OCI-LY1 (cell line): ENCODE measurements at regions not wholly inside any gene's neighbourhood (a gene's known extent, or its start where the extent isn't known, plus 50 kb on each side); places are given as distances from the start of the nearest gene placed in this dataset.

Experiments
- H2AFZ ChIP-seq: fragments of 200-600 bp; sonication (generic), shearing (Covaris generic); 2 replicates; pipeline ENCODE4 v1.6.0; 2014; ENCODE audit warnings: antibody characterized with exemption, mild to moderate bottlenecking, low read length
- H3F3A ChIP-seq: fragments of 200-600 bp; sonication (generic), shearing (Covaris generic); 2 replicates; pipeline ENCODE4 v1.6.0; 2014; ENCODE audit warnings: mild to moderate bottlenecking, antibody characterized with exemption, low read length, moderate library complexity; ENCODE audit not compliant: insufficient read depth
- H3K27ac ChIP-seq: fragments of 200-600 bp; sonication (generic); 2 replicates; pipeline ENCODE4 v1.5.1; 2014; ENCODE audit warnings: low read length, mixed run types, mild to moderate bottlenecking, low read depth; ENCODE audit not compliant: poor library complexity, severe bottlenecking
- H3K27me3 ChIP-seq: fragments of 200-600 bp; sonication (generic); 2 replicates; pipeline ENCODE4 v1.6.0; 2014; ENCODE audit warnings: antibody characterized with exemption, mild to moderate bottlenecking, low read length, moderate library complexity; ENCODE audit not compliant: insufficient read depth
- H3K36me3 ChIP-seq: fragments of 200-600 bp; sonication (generic); 2 replicates; pipeline ENCODE4 v1.6.1; 2014; ENCODE audit warnings: mild to moderate bottlenecking, antibody characterized with exemption, low read length, moderate library complexity, mixed read lengths; ENCODE audit not compliant: insufficient read depth
- H3K4me1 ChIP-seq: fragments of 200-600 bp; sonication (generic); 2 replicates; pipeline ENCODE4 v1.5.1; 2014; ENCODE audit warnings: mild to moderate bottlenecking, low read length, moderate library complexity; ENCODE audit not compliant: insufficient read depth, severe bottlenecking
- H3K4me2 ChIP-seq: fragments of 200-600 bp; sonication (generic), shearing (Covaris generic); 2 replicates; pipeline ENCODE4 v1.6.1; 2014; ENCODE audit warnings: low read length
- H3K4me3 ChIP-seq: fragments of 200-600 bp; sonication (generic); 2 replicates; pipeline ENCODE4 v1.5.1; 2014; ENCODE audit warnings: low read length, low read depth, mild to moderate bottlenecking, mixed read lengths; ENCODE audit not compliant: poor library complexity, severe bottlenecking
- H3K79me2 ChIP-seq: fragments of 200-600 bp; shearing (Covaris generic); 2 replicates; pipeline ENCODE4 v1.6.1; 2016; ENCODE audit warnings: mixed run types, low read length, mixed read lengths; ENCODE audit not compliant: insufficient read depth
- H3K9ac ChIP-seq: fragments of 200-600 bp; sonication (generic), shearing (Covaris generic); 2 replicates; pipeline ENCODE4 v1.6.1; 2014; ENCODE audit warnings: mild to moderate bottlenecking, low read length, mixed read lengths
- H3K9me2 ChIP-seq: fragments of 200-600 bp; sonication (generic), shearing (Covaris generic); 2 replicates; pipeline ENCODE4 v1.6.1; 2014; ENCODE audit warnings: low read depth, mild to moderate bottlenecking, low read length, mixed read lengths
- H3K9me3 ChIP-seq: fragments of 200-600 bp; shearing (Covaris generic); 2 replicates; pipeline ENCODE4 v1.6.1; 2014; ENCODE audit warnings: low read length, mixed read lengths
- H4K20me1 ChIP-seq: fragments of 200-600 bp; sonication (generic), shearing (Covaris generic); 2 replicates; pipeline ENCODE4 v1.6.0; 2016; ENCODE audit warnings: mild to moderate bottlenecking, low read length; ENCODE audit not compliant: insufficient read depth
- EZH2 ChIP-seq: fragments of 200-600 bp; sonication (generic), shearing (Covaris generic); IDR thresholded peaks from 2 replicates; pipeline ENCODE4 v1.8.0; 2017; ENCODE audit warnings: borderline replicate concordance, mixed run types, mild to moderate bottlenecking, antibody characterized with exemption, low read length, moderate library complexity, mixed read lengths
- TF ChIP-seq, protein P1 (sequence below): fragments of 200-600 bp; sonication (generic), shearing (Covaris generic); IDR thresholded peaks from 2 replicates; pipeline ENCODE4 v1.5.1; 2017; ENCODE audit warnings: mild to moderate bottlenecking, antibody characterized with exemption, low read length, moderate library complexity, mixed read lengths

DNA sequence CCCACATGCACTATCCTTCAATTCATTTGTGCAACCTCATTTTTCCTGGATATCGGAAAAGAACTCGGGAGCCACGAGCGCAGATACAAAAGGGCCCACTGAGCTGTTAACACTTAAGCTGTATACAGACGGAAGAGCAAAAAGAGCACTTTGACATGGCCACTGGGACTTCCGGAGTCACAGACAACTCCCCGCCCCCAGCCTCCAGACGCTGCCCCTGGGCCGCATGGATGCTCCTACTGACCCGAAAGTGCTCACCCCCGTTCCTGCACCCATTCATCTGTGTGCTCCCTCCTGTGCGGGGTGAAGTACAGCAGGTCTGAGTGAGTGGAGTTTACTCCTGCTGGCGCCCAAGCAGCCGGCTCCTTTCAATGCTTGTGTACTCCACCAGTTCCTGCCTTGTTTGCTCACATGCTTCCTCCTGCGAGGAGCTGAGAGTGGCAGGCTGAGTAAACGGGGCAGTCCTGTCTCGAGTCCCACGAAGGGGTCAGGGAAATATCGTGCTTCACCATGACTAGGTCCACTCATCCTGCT is 901.0 kb upstream of the CTNND2 start:
- Histone ChIP-seq H3F3A (no peaks in the 10 kb centered on the region), H3K9me3 (no peaks in the 10 kb centered on the region), H3K4me1 (no peaks in the 10 kb centered on the region), H3K27me3 (no peaks in the 10 kb centered on the region), H4K20me1 (no peaks in the 10 kb centered on the region), H2AFZ (no peak overlapping the region), H3K79me2 (no peaks in the 10 kb centered on the region), H3K27ac (no peak overlapping the region), H3K36me3 (no peaks in the 10 kb centered on the region), H3K9ac (no peak overlapping the region), H3K4me2 (no peak overlapping the region), H3K4me3 (no peak overlapping the region), H3K9me2 (no peaks in the 10 kb centered on the region)
- TF ChIP-seq, protein P1, sequence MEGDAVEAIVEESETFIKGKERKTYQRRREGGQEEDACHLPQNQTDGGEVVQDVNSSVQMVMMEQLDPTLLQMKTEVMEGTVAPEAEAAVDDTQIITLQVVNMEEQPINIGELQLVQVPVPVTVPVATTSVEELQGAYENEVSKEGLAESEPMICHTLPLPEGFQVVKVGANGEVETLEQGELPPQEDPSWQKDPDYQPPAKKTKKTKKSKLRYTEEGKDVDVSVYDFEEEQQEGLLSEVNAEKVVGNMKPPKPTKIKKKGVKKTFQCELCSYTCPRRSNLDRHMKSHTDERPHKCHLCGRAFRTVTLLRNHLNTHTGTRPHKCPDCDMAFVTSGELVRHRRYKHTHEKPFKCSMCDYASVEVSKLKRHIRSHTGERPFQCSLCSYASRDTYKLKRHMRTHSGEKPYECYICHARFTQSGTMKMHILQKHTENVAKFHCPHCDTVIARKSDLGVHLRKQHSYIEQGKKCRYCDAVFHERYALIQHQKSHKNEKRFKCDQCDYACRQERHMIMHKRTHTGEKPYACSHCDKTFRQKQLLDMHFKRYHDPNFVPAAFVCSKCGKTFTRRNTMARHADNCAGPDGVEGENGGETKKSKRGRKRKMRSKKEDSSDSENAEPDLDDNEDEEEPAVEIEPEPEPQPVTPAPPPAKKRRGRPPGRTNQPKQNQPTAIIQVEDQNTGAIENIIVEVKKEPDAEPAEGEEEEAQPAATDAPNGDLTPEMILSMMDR: no peak
- TF ChIP-seq EZH2: no peak

DNA sequence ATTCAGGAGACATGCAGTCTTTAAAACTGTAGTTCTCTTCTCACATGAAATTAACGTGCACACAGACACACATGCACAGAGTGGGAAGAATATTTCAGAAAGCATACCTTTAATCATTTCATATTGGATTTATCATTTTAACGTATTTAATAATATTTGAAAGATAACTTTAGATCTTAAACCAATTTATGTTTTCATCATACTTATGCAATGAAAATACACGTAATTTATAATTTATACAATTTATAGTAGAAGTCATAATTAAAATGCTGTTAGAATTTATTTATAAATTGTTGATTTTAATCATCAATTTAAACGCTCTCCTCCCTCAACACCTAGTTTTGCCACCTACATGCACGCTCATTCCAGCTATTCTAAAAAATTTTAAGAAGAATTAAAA is 894.9 kb upstream of the CTNND2 start:
- Histone ChIP-seq H3K4me2 (no peak overlapping the region), H4K20me1 (no peaks in the 10 kb centered on the region), H3K9ac (no peak overlapping the region), H3K27ac (no peak overlapping the region), H3K4me3 (no peak overlapping the region), H3K79me2 (no peaks in the 10 kb centered on the region), H3K27me3 (no peaks in the 10 kb centered on the region), H3K9me3 (no peaks in the 10 kb centered on the region), H3K9me2 (no peaks in the 10 kb centered on the region), H3K4me1 (no peaks in the 10 kb centered on the region), H3F3A (no peaks in the 10 kb centered on the region), H2AFZ (no peak overlapping the region), H3K36me3 (no peaks in the 10 kb centered on the region)
- no peak for TF ChIP-seq EZH2
- TF ChIP-seq, protein P1: no peak

DNA sequence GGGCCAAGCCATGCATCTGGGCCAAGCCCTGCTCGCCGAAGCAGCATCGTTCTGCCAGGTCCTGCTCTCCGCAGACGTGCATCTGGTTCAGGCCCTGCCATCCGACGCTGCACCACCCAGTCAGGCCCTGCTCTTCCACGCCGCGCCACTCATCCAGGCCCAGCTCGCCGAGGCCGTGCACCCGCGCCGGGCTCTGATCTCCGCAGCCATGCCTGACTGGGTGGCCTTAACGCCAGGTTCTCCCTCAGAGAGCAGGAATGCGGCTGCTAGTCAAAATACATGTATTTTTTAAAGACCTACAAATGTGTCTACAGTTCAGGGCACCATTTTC is 891.1 kb upstream of the CTNND2 start:
- no peaks in the 10 kb centered on the region for H3K36me3 ChIP-seq
- no peaks in the 10 kb centered on the region for H3F3A ChIP-seq
- no peak overlapping the region for H3K4me3 ChIP-seq
- TF ChIP-seq, protein P1: no peak
- TF ChIP-seq EZH2: no peak
- no peak overlapping the region for H3K4me2 ChIP-seq
- no peak overlapping the region for H2AFZ ChIP-seq
- H3K79me2 ChIP-seq: no peaks in the 10 kb centered on the region
- H4K20me1 ChIP-seq: no peaks in the 10 kb centered on the region
- no peaks in the 10 kb centered on the region for H3K9me3 ChIP-seq
- H3K27me3 ChIP-seq: no peaks in the 10 kb centered on the region
- H3K9me2 ChIP-seq: no peaks in the 10 kb centered on the region
- no peak overlapping the region for H3K9ac ChIP-seq
- no peaks in the 10 kb centered on the region for H3K4me1 ChIP-seq
- no peak overlapping the region for H3K27ac ChIP-seq
